Fibroblast of the conjunctiva (primary cell): ENCODE measurements at regions not wholly inside any gene's neighbourhood (a gene's known extent, or its start where the extent isn't known, plus 50 kb on each side); places are given as distances from the start of the nearest gene placed in this dataset.

Experiments
- DNase-seq: peaks from one replicate; pipeline ENCODE4 v3.0.0-alpha.2; 2010; ENCODE audit warnings: low read depth

DNA sequence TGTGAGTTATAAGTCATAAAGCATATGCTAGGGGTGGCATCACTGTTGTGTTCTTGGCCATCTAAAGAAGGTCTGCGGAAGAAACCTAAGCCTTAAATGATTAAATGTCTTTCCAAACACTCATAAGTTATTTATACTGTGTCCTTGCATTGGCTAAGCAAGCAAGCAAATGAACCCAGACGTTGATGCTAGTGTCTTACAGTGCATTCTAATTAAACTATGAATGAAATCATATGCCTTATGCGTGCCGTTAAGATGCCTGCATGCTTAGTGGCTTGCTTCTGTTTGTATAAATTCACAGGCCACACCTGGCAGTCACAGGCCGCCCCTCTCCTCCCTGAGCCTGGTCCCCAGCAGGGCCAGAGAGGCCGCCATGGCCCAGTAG is 49.9 kb downstream of the RIN2 start:
- DNase-seq, result no peak

DNA sequence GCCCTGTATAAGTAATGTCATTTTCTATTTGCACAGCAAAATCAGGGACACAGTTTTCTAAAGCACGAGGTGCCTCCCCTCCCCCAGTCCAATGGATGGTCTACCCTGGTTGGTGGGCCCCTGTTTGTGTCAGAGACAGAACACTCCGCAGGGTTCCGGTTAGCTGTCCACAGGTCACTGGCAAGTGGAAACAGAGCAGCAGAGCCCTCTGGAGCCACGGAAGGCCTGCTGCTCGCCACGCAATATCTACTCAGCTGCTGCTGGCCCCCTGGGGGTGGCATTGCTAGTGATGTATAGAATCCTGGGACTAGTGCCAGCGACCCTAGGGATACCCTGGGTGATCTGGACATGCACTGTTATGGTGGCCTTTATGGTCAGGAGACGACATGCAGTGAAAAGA is 50.4 kb downstream of the RIN2 start:
- DNase-seq, result no peak

GRCh38 chr20:19809505-19809904 is 51.4 kb downstream of the RIN2 start:
- DNase-seq, result no peak

GRCh38 chr20:19811231-19811630 is 53.2 kb downstream of the RIN2 start:
- no peak for DNase-seq

- no peak for DNase-seq
These were observed 54.0 kb downstream of the RIN2 start for GRCh38 chr20:19812056-19812455.

- DNase-seq, result no peak
These were observed 54.6 kb downstream of the RIN2 start for GRCh38 chr20:19812696-19813095.

DNA sequence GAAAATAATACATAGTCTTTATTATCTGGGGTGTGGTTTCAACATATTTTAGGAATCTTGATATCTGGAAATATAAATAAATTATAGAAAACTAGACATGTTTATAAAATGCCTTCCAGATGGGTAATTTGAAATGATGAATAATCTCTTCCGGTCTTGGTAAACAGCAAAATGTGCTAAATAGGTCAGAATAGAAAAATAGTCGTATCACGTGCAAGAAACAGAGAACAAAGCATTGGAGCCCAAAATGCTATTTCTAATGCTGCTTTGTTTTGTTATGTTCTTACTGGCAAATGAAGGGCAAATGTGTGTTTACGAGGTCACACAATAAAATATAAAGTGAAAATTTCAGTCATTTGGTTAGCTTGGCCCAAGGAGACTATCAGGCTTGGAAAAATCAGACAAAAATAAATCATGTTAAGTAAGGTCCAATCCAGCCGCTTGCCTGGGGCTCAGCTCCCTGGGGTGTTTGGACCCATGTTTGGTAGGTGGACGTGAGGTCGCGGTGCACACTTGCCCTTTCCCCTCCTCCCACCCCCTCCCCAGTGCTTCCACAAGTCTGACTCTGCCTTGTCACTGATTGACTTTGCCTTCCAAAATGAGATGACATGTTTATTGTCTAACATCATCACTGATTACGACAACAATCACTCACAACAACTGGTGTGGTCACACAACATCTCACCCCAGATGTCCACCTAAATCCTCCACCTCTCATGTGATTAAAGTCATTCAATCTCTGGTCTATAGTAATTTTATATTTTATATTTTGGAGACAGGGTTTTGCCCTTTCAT is 56.0 kb downstream of the RIN2 start:
- DNase-seq, result no peak

- DNase-seq, result peak; percentile 84
These were observed 57.5 kb downstream of the RIN2 start for GRCh38 chr20:19815553-19815991.

DNA sequence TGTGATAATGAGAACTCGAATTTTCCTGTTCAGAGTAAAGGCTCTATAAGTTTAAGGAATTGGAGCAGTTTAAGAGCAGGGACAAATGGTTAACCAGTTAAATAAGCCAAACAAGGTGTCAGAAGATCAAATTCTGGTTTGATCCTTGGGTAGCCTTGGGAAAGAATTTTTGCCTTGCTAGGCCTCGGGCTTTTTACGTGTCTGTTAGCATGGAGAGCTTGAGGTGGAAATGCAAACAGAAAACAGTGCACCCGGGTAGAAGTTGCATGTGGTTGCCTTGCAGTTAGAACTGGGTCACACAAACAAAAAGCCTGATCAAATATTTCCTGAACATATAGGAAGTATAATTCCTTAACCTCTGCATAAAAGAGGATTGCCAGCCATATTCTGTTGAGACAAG is 58.3 kb downstream of the RIN2 start:
- no peak for DNase-seq

- DNase-seq, result peak; percentile 35
These were observed 59.0 kb downstream of the RIN2 start for GRCh38 chr20:19817017-19817416.

DNA sequence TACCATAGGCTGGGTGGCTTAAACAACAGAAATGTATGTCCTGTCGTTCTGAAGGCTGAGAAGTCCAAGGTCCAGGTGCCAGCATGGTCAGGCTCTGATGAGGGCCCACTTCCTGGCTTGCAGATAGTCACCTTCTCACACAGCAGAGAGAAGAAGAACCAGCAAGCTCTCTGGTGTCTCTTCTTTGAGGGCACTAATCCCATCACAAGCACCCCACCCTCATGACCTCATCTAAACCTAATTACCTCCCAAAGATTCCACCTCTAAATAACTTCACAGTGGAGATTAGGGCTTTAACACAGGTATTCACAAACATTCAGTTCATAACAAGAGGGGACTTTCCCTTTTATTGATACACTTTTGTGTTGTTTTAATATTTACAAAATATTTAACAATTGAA is 61.1 kb downstream of the RIN2 start:
- no peak for DNase-seq

- DNase-seq, result no peak
These were observed 62.6 kb downstream of the RIN2 start for GRCh38 chr20:19820555-19821211.

DNA sequence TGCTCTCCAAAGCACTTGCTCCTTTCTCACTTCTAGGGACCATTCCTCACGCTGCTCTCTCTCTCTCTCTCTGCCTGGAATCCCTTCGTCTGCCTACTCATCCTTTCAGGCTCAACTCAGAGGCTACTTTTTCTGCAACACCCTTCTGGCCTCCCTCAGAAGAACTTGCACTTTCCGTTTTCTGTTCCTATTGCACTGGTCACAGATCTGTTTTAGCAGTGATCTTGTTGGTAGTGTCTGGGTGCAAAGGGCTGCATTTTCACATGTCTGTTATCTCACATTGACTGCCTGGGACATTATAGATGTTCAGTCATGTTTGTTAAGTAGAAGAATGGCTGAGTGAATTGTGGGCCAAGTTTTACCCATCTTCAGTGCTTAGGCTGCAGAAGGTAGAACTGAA is 63.5 kb downstream of the RIN2 start:
- DNase-seq, result no peak

- DNase-seq, result no peak
These were observed 65.2 kb downstream of the RIN2 start for GRCh38 chr20:19823216-19823615.

- DNase-seq, result no peak
These were observed 65.9 kb downstream of the RIN2 start for GRCh38 chr20:19823971-19824370.

DNA sequence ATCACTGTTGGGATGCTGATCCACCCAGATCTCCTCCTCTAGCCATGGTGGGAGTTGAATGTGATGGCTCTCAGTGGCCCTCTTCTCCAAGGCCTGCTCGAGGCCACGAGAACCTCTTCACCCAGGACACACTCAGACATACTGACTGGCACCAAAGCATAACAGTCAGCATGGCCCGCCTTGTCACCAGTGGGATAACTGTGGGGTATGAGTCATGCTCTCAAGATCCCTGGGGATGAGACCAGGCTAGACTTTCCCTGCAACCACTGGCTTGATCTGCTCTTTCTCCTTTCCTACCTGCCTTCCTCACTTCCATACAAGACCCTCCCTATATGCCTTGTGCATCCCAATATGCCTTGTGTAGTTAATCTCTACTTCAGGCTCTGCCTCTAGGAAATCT is 66.8 kb downstream of the RIN2 start:
- no peak for DNase-seq

DNA sequence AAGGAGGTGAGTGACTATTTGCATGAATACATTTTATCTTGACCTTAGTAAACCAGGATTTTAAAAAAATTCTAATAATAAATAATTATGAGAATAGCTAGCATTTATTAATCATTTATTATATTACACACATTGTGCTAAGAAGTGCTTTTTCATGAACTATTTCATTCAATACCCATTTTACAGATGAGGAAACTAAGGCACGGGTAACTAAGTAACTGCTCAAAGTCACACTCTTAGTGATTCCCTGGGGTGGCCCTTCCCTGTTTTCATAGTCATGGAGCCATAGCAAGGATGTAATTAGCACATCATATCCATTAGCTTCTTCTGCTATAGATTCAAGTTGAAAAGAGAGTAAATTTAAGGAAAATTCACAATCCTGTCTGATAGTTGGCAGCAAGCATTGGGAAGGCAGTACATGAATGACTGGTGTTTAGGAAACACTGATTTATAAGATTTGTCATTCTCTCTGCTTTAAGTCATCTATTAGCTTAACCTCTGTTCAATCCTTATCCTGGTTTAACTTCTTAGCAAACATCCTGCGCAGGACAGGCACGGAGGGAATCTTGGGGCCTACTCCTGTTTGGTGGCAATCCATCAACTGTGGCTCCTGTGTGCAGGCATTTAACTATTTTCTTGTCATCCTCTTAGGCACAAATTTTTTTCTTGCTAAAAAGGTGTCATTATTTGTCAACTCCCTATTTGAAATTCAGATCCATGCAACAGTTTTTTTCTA is 68.3 kb downstream of the RIN2 start:
- no peak for DNase-seq

GRCh38 chr20:19827818-19828217 is 69.8 kb downstream of the RIN2 start:
- no peak for DNase-seq

DNA sequence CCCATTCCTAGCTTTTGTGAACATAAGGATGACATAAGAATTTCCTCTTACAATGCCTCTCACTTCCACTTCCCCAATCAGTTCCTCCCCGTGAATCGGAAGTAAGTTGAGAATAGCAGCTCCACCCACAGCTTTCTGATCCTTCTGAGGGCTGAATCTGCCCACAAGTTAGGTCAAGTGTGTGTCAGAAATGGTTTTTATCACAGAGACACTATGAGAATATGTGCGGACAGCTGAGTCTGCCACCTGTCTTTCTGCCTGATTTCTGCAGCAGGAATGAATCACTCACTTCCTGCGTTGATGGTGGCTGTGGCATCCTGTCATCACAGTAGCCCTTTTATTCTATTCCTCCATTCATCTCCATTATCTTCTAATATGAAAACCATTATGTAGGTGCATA is 70.2 kb downstream of the RIN2 start:
- no peak for DNase-seq

DNA sequence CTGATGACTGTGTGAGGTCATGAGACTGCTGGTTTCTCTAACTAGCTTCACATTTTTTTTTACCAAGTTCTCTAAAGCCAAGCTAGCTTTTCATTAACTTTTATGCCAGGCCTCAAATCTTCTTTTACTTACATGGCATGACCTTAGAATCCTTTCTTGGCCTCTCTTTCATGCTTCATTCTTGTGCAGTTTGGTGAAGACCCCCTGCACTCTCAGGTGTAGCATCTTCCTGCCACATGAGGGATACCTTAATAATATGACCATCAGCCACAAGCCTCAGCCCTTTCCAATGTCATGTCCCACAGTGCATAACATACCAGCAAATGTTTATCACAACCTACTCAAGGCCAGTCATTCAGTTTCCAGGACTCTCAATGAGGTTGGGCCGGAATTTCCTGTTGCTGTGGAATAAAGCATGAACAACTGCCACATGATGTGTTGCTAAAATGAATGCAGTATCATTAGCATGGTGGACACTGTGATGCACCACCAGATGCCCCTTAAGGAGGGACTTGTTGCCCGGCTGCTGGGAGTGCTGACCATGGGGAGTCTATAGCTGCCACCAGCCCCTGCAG is 72.2 kb downstream of the RIN2 start:
- no peak for DNase-seq

- DNase-seq, result no peak
These were observed 74.8 kb downstream of the RIN2 start for GRCh38 chr20:19832875-19833274.

GRCh38 chr20:19833395-19833794 is 75.3 kb downstream of the RIN2 start:
- DNase-seq, result no peak

- DNase-seq, result no peak
These were observed 76.2 kb downstream of the RIN2 start for GRCh38 chr20:19834287-19834686.
